ENCODE measurements at regions not wholly inside any gene's neighbourhood (a gene's known extent, or its start where the extent isn't known, plus 50 kb on each side); places are given as distances from the start of the nearest gene placed in this dataset.

DNA sequence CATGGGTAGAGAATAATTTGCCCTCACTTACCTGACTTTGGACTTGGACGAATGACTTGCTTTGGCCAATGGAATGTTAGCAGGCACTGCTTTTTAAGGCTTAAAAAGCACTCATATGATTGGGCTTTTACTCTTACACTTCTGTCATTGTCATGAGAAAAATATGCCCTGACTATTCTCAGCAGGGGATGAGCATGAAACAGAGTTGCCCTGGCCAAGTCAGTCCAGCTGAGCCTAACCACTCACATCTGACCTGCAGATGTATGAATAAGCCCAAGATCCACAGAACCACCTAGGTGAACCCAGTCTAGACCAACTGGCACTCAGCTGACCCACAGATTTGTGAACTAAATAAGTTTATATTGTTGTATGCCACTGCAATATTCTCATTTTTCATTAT lies 573.5 kb downstream of the TNS3 start:
- Histone ChIP-seq H3K9me3 (ENCODE audit: control insufficient read depth in 1 of 2, insufficient read depth in 1 of 2, low read length in 2 of 2) (peaks cover 0 to 4% of the 10 kb centered on the region in 2 experiments), H3K27ac (ENCODE audit: low read depth in 1 of 2, low read length in 2 of 2) (no peak overlapping the region), H3K4me1 (ENCODE audit: insufficient read depth, low read length) (no peaks in the 10 kb centered on the region), H3K4me3 (ENCODE audit: low read length) (no peak overlapping the region), H3K36me3 (ENCODE audit: insufficient read depth, low read length) (no peaks in the 10 kb centered on the region), H3K27me3 (ENCODE audit: control insufficient read depth in 1 of 2, insufficient read depth in 2 of 2, low read length in 2 of 2) (no peaks in the 10 kb centered on the region)
- no peak for ATAC-seq (ENCODE audit: poor library complexity)
- H3K27ac Mint-ChIP-seq, result no peak overlapping the region
- POLR2A ChIA-PET, result no interaction called here
- TF ChIP-seq, protein P1, sequence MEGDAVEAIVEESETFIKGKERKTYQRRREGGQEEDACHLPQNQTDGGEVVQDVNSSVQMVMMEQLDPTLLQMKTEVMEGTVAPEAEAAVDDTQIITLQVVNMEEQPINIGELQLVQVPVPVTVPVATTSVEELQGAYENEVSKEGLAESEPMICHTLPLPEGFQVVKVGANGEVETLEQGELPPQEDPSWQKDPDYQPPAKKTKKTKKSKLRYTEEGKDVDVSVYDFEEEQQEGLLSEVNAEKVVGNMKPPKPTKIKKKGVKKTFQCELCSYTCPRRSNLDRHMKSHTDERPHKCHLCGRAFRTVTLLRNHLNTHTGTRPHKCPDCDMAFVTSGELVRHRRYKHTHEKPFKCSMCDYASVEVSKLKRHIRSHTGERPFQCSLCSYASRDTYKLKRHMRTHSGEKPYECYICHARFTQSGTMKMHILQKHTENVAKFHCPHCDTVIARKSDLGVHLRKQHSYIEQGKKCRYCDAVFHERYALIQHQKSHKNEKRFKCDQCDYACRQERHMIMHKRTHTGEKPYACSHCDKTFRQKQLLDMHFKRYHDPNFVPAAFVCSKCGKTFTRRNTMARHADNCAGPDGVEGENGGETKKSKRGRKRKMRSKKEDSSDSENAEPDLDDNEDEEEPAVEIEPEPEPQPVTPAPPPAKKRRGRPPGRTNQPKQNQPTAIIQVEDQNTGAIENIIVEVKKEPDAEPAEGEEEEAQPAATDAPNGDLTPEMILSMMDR (IDR thresholded peaks at IDR 0.05), result no peak
- no peaks in the 10 kb centered on the region for H3K4me1 Mint-ChIP-seq (ENCODE audit: low read depth)
- no peaks in the 10 kb centered on the region for H3K27me3 Mint-ChIP-seq
- no peak for DNase-seq
- no peaks in the 10 kb centered on the region for H3K36me3 Mint-ChIP-seq (ENCODE audit: low read depth)
- intact Hi-C loops (cut with DNase I, micrococcal nuclease), result no loop called here
- H3K9me3 Mint-ChIP-seq, result peaks cover 7% of the 10 kb centered on the region
- H3K4me3 Mint-ChIP-seq, result no peak overlapping the region
- CTCF ChIA-PET, result no interaction called here

DNA sequence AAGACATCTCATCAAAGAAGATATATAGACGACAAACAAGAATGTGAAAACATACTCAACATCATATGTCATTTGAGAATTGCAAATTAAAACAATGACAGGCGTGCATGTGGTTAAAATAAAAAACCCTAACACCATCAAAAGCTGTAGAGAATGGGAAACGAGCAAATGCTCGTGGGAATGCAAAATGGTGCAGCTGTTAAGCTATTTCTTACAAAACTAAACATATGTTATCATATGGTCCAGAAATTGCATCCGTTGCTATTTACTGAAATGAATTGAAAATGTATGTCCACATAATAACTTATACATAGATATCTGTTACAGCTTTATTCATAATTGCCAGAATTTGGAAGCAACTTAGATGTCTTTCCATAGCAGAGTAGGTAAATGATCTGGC lies 574.4 kb downstream of the TNS3 start:
- Histone ChIP-seq H3K9me3 (ENCODE audit: control insufficient read depth in 1 of 2, insufficient read depth in 1 of 2, low read length in 2 of 2) (peaks cover 0 to 4% of the 10 kb centered on the region in 2 experiments), H3K4me3 (ENCODE audit: low read length) (no peak overlapping the region), H3K27ac (ENCODE audit: low read depth in 1 of 2, low read length in 2 of 2) (no peak overlapping the region), H3K27me3 (ENCODE audit: control insufficient read depth in 1 of 2, insufficient read depth in 2 of 2, low read length in 2 of 2) (no peaks in the 10 kb centered on the region), H3K36me3 (ENCODE audit: insufficient read depth, low read length) (no peaks in the 10 kb centered on the region), H3K4me1 (ENCODE audit: insufficient read depth, low read length) (no peaks in the 10 kb centered on the region)
- ChIA-PET CTCF (no interaction called here), POLR2A (no interaction called here)
- DNase-seq (no peak), ATAC-seq (ENCODE audit: poor library complexity) (no peak)
- Mint-ChIP-seq H3K4me1 (ENCODE audit: low read depth) (no peaks in the 10 kb centered on the region), H3K4me3 (no peak overlapping the region), H3K36me3 (ENCODE audit: low read depth) (no peaks in the 10 kb centered on the region), H3K9me3 (peaks cover 7% of the 10 kb centered on the region), H3K27me3 (no peaks in the 10 kb centered on the region), H3K27ac (no peak overlapping the region)
- TF ChIP-seq, protein P1 (IDR thresholded peaks at IDR 0.05), result no peak
- intact Hi-C loops (cut with DNase I, micrococcal nuclease), result no loop called here

DNA sequence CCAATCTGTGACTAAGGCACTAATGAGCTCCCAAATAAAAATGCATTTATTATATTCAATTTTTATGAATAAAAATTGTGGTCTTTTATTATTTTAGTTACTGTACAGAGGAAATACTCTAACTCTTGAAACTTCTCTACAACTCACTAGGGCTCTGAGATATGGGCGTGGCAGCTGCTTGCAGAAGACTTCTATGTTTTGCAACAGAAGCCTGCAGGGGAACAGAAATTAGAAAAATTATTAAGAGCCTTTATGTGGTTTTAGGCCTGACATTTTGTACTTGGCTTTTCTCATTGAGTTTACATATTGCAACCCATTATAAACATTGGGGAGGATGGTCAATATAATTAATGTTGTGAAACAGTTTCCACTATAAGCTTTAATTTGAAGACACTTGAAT lies 581.4 kb downstream of the TNS3 start:
- Mint-ChIP-seq H3K4me3 (no peak overlapping the region), H3K9me3 (no peaks in the 10 kb centered on the region), H3K36me3 (ENCODE audit: low read depth) (no peaks in the 10 kb centered on the region), H3K4me1 (ENCODE audit: low read depth) (no peaks in the 10 kb centered on the region), H3K27ac (no peak overlapping the region), H3K27me3 (no peaks in the 10 kb centered on the region)
- Histone ChIP-seq H3K27me3 (ENCODE audit: control insufficient read depth in 1 of 2, insufficient read depth in 2 of 2, low read length in 2 of 2) (no peaks in the 10 kb centered on the region), H3K4me1 (ENCODE audit: insufficient read depth, low read length) (no peaks in the 10 kb centered on the region), H3K4me3 (ENCODE audit: low read length) (no peak overlapping the region), H3K9me3 (ENCODE audit: control insufficient read depth in 1 of 2, insufficient read depth in 1 of 2, low read length in 2 of 2) (no peaks in the 10 kb centered on the region), H3K36me3 (ENCODE audit: insufficient read depth, low read length) (no peaks in the 10 kb centered on the region), H3K27ac (ENCODE audit: low read depth in 1 of 2, low read length in 2 of 2) (no peak overlapping the region)
- intact Hi-C loops (cut with DNase I, micrococcal nuclease), result no loop called here
- CTCF ChIA-PET, result no interaction called here
- TF ChIP-seq, protein P1 (IDR thresholded peaks at IDR 0.05), result no peak
- POLR2A ChIA-PET, result no interaction called here
- DNase-seq (no peak), ATAC-seq (ENCODE audit: poor library complexity) (no peak)

Data from CD4-positive, alpha-beta T cell (primary cell).